IPS-18a (cell line): ENCODE measurements at regions not wholly inside any gene's neighbourhood (a gene's known extent, or its start where the extent isn't known, plus 50 kb on each side); places are given as distances from the start of the nearest gene placed in this dataset.
"Not testable (repeated sequence)": the region's sequence is repeated elsewhere in the genome, so short reads cannot be mapped to it uniquely, and the experiment has no call there.

Source experiments
- H3K27ac ChIP-seq: one replicate; pipeline ENCODE4 v1.5.1; 2013; ENCODE audit warnings: low read length
- H3K27me3 ChIP-seq: one replicate; pipeline ENCODE4 v1.6.1; 2013; ENCODE audit warnings: mild to moderate bottlenecking, low read length; ENCODE audit not compliant: control insufficient read depth, insufficient read depth
- H3K36me3 ChIP-seq: one replicate; pipeline ENCODE4 v1.6.1; 2013; ENCODE audit warnings: low read depth, low read length; ENCODE audit not compliant: control insufficient read depth
- H3K4me1 ChIP-seq: one replicate; pipeline ENCODE4 v1.6.1; 2013; ENCODE audit warnings: low read depth, low read length; ENCODE audit not compliant: control insufficient read depth
- H3K4me3 ChIP-seq: one replicate; pipeline ENCODE4 v1.5.1; 2013; ENCODE audit warnings: low read length
- H3K9ac ChIP-seq: one replicate; pipeline ENCODE4 v1.6.1; 2013; ENCODE audit warnings: mild to moderate bottlenecking, low read length, moderate library complexity
- H3K9me3 ChIP-seq: one replicate; pipeline ENCODE4 v1.6.1; 2013; ENCODE audit warnings: low read depth, low read length; ENCODE audit not compliant: control insufficient read depth

DNA sequence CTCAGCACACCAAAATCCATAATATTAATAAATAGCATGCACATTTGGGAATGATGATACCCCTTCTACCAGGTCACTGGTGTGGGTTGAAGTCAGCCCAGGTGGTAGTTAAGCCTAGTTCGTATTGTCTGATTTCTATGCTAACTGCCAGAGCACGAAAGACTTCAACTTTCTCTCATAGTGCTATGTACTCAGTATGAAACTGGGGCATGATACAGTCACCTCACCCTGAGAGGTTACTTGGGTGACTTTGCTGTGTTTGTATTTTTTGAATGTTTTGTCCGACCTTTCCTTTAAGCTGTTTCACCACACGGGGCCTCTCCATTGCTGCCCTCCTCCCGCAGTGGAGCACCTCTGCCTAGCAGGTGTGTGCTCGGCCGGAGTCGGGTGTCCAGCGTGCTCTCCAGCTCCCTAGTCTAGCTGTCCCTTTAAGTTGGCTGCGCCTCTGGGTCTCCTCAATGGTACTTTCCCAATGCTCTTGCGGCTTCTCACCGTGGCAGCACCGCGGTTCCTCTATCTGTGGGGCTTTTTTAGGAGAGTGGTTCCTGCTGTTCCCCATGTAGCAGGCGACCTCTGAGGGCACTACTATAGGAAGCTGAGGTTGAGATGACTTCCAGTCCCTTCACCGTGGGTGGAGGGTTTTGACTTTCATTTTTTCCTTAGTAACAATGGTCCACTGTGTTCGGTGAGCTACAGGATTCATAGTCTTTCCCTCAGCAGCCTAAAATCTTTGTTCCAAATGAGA lies 524.0 kb upstream of the PFKP start:
- Histone ChIP-seq H3K27me3 (no peaks in the 10 kb centered on the region), H3K36me3 (no peaks in the 10 kb centered on the region), H3K27ac (no peak overlapping the region), H3K4me1 (peaks cover 8% of the 10 kb centered on the region), H3K9ac (no peak overlapping the region), H3K9me3 (no peaks in the 10 kb centered on the region), H3K4me3 (no peak overlapping the region)

GRCh38 chr10:2541176-2541575 lies 526.2 kb upstream of the PFKP start:
- peaks cover 2% of the 10 kb centered on the region for H3K9me3 ChIP-seq
- no peaks in the 10 kb centered on the region for H3K36me3 ChIP-seq
- peaks cover 8% of the 10 kb centered on the region for H3K4me1 ChIP-seq
- no peak overlapping the region for H3K9ac ChIP-seq
- H3K27me3 ChIP-seq = no peaks in the 10 kb centered on the region
- no peak overlapping the region for H3K4me3 ChIP-seq
- H3K27ac ChIP-seq = no peak overlapping the region

DNA sequence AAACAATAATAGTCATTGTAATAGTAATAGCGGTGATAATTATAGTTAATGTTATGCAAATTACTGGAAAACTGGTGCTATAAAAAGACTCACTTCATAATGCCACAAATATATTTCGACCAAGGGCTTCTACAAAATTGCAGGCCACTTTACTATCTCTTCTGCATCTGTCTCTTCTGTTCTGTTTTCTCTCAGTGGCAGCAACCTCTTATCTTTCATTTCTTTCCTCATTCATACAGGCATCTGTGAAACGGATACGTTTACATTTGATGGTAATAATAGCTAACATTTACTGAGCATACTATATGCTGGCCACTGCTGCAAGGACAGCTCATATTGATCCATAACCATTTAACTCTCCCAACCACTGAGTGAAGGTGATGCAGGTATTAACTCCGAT lies 537.4 kb upstream of the PFKP start:
- Histone ChIP-seq H3K36me3 (no peaks in the 10 kb centered on the region), H3K27ac (no peak overlapping the region), H3K4me1 (peaks cover 8% of the 10 kb centered on the region), H3K4me3 (no peak overlapping the region), H3K9me3 (no peaks in the 10 kb centered on the region), H3K27me3 (no peaks in the 10 kb centered on the region), H3K9ac (no peak overlapping the region)

DNA sequence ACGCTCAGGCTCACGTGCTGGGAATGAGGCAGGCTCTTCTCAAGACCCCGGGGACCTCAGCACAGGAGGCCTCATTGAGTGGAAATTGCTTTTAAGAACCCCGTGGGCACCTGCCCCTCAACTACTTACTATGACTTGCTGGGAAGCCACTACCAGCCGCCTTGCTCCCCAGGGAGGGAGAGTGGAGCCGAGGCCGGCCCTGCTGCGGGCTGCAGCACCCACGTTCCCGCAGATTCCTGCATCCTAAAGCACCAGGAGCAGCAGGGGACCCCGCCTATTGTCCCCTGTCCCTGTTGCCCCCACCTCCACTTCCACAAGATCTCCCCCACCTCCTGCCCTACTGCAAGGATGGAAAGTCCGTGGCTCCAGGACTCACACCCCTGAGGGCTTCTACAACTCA lies 541.6 kb upstream of the PFKP start:
- H3K9ac ChIP-seq = no peak overlapping the region
- no peaks in the 10 kb centered on the region for H3K36me3 ChIP-seq
- H3K4me1 ChIP-seq = peaks cover 8% of the 10 kb centered on the region
- H3K27ac ChIP-seq = no peak overlapping the region
- no peak overlapping the region for H3K4me3 ChIP-seq
- no peaks in the 10 kb centered on the region for H3K27me3 ChIP-seq
- no peaks in the 10 kb centered on the region for H3K9me3 ChIP-seq

DNA sequence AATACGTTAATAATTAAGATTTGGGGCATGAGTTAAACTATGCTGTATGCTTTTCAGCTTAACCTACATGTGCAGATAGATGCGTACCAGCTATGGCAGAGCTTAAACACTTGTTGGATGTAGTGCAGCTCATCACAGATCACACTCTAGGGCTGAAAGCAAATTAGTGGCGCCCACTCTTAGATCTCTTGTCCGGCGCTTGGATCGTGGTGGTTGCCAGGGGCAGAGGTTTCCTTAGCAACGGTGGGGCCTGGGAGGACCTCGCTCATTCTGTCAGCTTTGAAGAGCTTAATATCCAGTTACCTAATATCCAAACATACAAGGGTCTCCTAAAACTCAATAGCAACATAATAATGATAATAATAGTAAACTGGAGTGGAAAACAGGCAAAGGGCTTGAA lies 548.2 kb upstream of the PFKP start:
- Histone ChIP-seq H3K27me3 (no peaks in the 10 kb centered on the region), H3K4me3 (no peak overlapping the region), H3K36me3 (no peaks in the 10 kb centered on the region), H3K4me1 (no peaks in the 10 kb centered on the region), H3K9me3 (no peaks in the 10 kb centered on the region), H3K9ac (no peak overlapping the region), H3K27ac (no peak overlapping the region)

DNA sequence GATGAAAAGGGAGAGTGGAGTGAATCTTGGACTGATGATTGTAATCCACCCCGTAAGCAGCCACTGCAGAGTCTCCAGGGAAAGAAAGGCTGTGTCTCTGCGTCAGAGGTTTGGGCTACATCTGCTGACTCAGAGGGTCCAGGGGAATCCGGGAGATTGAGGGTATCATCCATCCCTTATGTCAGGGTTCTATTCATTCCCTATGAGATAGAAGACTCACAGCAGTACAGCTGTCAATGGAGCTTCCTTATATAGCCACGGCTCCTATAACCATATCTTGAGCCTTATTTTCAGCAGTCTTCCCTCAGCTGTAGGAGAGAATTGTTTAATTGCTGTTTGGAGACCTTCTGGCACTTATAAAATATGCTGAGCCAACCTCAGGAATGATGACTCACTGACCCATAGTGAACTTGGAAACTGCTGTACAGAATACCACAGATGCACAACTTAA lies 558.2 kb upstream of the PFKP start:
- no peaks in the 10 kb centered on the region for H3K36me3 ChIP-seq
- H3K4me1 ChIP-seq = no peaks in the 10 kb centered on the region
- H3K4me3 ChIP-seq = no peak overlapping the region
- no peaks in the 10 kb centered on the region for H3K9me3 ChIP-seq
- no peak overlapping the region for H3K9ac ChIP-seq
- no peak overlapping the region for H3K27ac ChIP-seq
- no peaks in the 10 kb centered on the region for H3K27me3 ChIP-seq

GRCh38 chr10:2501366-2501940 lies 565.9 kb upstream of the PFKP start:
- not testable (repeated sequence) for H3K27me3 ChIP-seq, H3K9ac ChIP-seq, H3K27ac ChIP-seq, H3K36me3 ChIP-seq, H3K4me3 ChIP-seq, H3K9me3 ChIP-seq, H3K4me1 ChIP-seq

- Histone ChIP-seq H3K27ac (no peak overlapping the region), H3K4me3 (no peak overlapping the region), H3K4me1 (no peaks in the 10 kb centered on the region), H3K36me3 (no peaks in the 10 kb centered on the region), H3K27me3 (no peaks in the 10 kb centered on the region), H3K9ac (no peak overlapping the region), H3K9me3 (no peaks in the 10 kb centered on the region)
These were observed 572.9 kb upstream of the PFKP start for GRCh38 chr10:2494399-2494798.

DNA sequence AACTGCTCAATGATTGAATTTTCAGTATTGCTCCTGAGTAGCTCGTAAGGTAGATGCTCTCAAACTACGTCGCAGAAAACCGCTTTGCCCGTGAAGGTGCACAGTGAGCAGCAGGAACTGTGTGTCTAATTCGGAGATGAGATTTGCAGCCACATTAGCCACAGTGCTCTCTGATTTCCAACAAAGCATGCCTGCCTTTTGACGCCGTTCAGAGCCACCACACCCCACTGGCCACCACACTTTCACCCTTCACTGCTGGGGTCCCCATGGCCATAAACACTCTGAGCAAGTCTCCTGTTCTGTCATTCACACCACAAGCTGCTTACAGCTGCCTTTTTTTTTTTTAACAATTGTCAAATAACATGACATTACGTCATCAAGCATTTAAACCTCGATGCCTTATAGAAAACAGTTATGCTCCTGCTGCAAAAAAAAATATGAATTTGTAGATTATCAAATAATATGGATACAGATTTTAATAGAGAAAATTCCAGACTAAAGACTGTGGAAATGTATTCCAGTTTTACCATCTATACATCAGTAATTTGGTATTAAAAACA lies 578.8 kb upstream of the PFKP start:
- no peaks in the 10 kb centered on the region for H3K36me3 ChIP-seq
- H3K27ac ChIP-seq = no peak overlapping the region
- no peaks in the 10 kb centered on the region for H3K4me1 ChIP-seq
- no peak overlapping the region for H3K9ac ChIP-seq
- no peaks in the 10 kb centered on the region for H3K9me3 ChIP-seq
- no peak overlapping the region for H3K4me3 ChIP-seq
- H3K27me3 ChIP-seq = no peaks in the 10 kb centered on the region

DNA sequence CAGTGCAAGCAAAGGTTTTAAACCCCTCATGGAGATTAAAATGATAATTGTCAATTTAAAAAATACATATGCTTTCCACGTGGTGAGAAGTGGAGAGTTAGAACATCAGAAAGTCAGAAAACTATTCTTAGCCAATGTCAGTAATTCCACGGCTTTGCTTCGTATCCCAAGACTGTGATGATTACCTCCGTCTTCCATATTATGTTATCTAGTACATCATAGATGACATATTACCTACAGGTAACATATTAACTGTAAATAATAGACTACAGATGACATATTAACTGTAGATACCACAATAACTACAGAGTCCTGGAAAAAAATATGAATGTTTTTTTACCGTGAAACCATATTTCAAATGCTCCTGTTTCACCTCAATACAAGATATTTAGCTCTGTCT lies 579.4 kb upstream of the PFKP start:
- no peaks in the 10 kb centered on the region for H3K4me1 ChIP-seq
- H3K9ac ChIP-seq = no peak overlapping the region
- no peak overlapping the region for H3K4me3 ChIP-seq
- no peak overlapping the region for H3K27ac ChIP-seq
- no peaks in the 10 kb centered on the region for H3K27me3 ChIP-seq
- no peaks in the 10 kb centered on the region for H3K36me3 ChIP-seq
- no peaks in the 10 kb centered on the region for H3K9me3 ChIP-seq

- peaks cover 15% of the 10 kb centered on the region for H3K4me1 ChIP-seq
- H3K27ac ChIP-seq = no peak overlapping the region
- no peaks in the 10 kb centered on the region for H3K27me3 ChIP-seq
- H3K36me3 ChIP-seq = no peaks in the 10 kb centered on the region
- H3K9me3 ChIP-seq = no peaks in the 10 kb centered on the region
- no peak overlapping the region for H3K9ac ChIP-seq
- H3K4me3 ChIP-seq = no peak overlapping the region
These were observed 588.7 kb upstream of the PFKP start for GRCh38 chr10:2478656-2479055.
